Ovary (tissue), 7 donors: ENCODE measurements at regions not wholly inside any gene's neighbourhood (a gene's known extent, or its start where the extent isn't known, plus 50 kb on each side); places are given as distances from the start of the nearest gene placed in this dataset.

Experiments used
- DNase-seq, 5 donors: peaks; one replicate each; pipeline ENCODE4 v3.0.0-alpha.2; 2019 to 2020
- H3K27ac ChIP-seq, 2 donors: fragments of 200-600 bp; one replicate each; pipeline versions ENCODE4 v1.5.1 to v1.8.0; 2019 to 2022
- H3K27me3 ChIP-seq: fragments of 200-600 bp; one replicate; pipeline ENCODE4 v1.8.0; 2022
- H3K36me3 ChIP-seq: fragments of 200-600 bp; sonication (generic); one replicate; pipeline ENCODE4 v1.5.1; 2019
- H3K4me1 ChIP-seq: one replicate; pipeline ENCODE4 v1.8.1; 2013; ENCODE audit warnings: mild to moderate bottlenecking, moderate library complexity; ENCODE audit not compliant: insufficient read depth
- H3K4me3 ChIP-seq: fragments of 200-600 bp; sonication (generic); one replicate; pipeline ENCODE4 v1.5.1; 2017
- H3K9me3 ChIP-seq, 2 donors: fragments of 200-600 bp in 1 of 2; sonication (generic) in 1 of 2; one replicate each; pipeline versions ENCODE4 v1.5.1 to v1.8.1; 2013 to 2019; ENCODE audit warnings: mild to moderate bottlenecking in 1 of 2, moderate library complexity in 1 of 2
- EP300 ChIP-seq: sonication (generic); formaldehyde crosslinking; IDR thresholded peaks from one replicate; pipeline ENCODE4 v1.6.1; 2017; ENCODE audit warnings: antibody characterized with exemption
- POLR2A ChIP-seq: fragments of 450-650 bp; IDR thresholded peaks from one replicate; pipeline ENCODE4 v1.6.1; 2017; ENCODE audit warnings: antibody characterized with exemption, mild to moderate bottlenecking, moderate library complexity
- WGBS, 3 donors: extraction: QIAGEN DNeasy Blood & Tissue Kit in 1 of 3; methylation state at CpG; one replicate each; pipeline versions ENCODE4 v1.1.5 to v1.1.7; 2013 to 2017; 5-methylcytosine and 5-hydroxymethylcytosine counted together
- intact Hi-C, 4 donors: fragments of 100-400 bp; cut with DNase I; formaldehyde crosslinking; loops; one replicate each; pipeline versions ENCODE4 v1.11.0 to v1.15.1; 2022 to 2023
- TF ChIP-seq, protein P1 (sequence below), 3 donors: fragments of 450-650 bp in 2 of 3; fragments of 200-600 bp in 1 of 3; IDR thresholded peaks; one replicate each; pipeline versions ENCODE4 v1.5.1 to v1.8.0; 2016 to 2022; ENCODE audit warnings: antibody characterized with exemption in 3 of 3, mild to moderate bottlenecking in 1 of 3
- donor health status: DM: no; HTN: no; CAD: no; lungs with moderate emphysema.
- donor health status: DM: no; HTN: no; CAD: no.
- donor health status: Bipolar disorder and iron deficiency.
- donor health status: DM: no; HTN: no; CAD: no.
- donor health status: DM: yes; HTN: yes; CAD: no.

DNA sequence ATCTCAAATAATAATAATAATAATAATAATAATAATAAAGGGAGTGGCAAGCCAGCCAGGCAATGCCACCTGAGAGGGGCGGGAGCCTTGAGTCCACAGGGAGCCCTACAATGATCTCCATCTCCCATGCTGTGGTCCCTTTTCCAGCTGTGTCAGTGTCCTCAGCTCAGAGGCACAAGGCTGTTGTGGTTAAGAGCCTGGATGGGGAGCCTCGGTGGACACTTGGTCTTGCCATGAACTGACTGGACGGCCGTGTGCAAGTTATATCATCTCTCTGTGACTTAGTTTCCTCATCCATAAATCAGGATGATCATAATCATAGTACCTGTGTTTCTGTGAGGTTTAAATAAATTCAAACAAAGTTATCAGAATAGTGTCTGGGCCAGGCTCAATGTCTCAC lies 127.8 kb upstream of the TIAM1 start:
- H3K36me3 ChIP-seq = no peaks in the 10 kb centered on the region
- TF ChIP-seq EP300 = no peak
- TF ChIP-seq, protein P1, sequence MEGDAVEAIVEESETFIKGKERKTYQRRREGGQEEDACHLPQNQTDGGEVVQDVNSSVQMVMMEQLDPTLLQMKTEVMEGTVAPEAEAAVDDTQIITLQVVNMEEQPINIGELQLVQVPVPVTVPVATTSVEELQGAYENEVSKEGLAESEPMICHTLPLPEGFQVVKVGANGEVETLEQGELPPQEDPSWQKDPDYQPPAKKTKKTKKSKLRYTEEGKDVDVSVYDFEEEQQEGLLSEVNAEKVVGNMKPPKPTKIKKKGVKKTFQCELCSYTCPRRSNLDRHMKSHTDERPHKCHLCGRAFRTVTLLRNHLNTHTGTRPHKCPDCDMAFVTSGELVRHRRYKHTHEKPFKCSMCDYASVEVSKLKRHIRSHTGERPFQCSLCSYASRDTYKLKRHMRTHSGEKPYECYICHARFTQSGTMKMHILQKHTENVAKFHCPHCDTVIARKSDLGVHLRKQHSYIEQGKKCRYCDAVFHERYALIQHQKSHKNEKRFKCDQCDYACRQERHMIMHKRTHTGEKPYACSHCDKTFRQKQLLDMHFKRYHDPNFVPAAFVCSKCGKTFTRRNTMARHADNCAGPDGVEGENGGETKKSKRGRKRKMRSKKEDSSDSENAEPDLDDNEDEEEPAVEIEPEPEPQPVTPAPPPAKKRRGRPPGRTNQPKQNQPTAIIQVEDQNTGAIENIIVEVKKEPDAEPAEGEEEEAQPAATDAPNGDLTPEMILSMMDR (IDR thresholded peaks at IDR 0.05) = no peak
- TF ChIP-seq POLR2A = no peak
- no peak for DNase-seq
- no peaks in the 10 kb centered on the region for H3K4me1 ChIP-seq
- H3K27me3 ChIP-seq = no peaks in the 10 kb centered on the region
- H3K4me3 ChIP-seq = no peak overlapping the region
- intact Hi-C loops = no loop called here
- no peak overlapping the region for H3K27ac ChIP-seq
- no peaks in the 10 kb centered on the region for H3K9me3 ChIP-seq
- WGBS, 3 donors = 89 to 96% (median 94%) methylated on average over 4 of the region's 4 CpGs

DNA sequence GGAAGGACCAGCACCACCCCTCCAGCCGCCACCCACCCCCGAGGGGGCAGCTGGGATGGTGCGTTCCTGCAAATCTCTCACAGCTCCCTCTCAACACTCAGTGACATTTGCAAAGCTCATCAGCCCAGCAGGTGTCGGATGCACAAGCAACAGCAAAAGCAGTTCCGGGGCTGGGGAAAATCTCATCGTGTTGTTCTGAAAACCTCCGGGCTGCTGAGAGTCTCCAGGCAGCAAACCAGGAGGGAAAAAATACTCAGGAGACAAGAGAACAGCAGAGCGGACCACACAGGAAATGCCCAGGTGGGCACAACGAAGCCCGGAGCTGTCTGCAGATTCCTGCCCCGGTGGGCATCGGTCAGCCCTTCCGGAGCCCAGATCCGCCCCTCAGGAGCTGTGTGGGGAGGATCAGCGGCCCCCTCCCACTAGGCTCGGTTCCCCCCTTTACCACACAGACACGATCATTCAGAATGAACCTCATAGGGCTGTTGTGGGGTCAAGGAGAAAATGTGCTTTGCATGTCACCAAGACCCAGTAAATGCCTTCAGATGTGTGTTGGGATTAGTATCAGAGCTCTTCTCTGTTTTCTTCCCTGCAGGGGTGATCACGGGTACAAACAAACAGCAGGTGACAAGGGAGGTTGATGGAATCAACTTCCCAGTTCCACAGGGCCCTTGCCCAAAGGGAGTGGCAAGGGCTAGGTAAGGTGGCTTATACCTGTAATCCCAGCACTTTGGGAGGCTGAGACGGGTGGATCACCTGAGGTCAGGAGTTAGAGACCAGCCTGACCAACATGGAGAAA lies 127.0 kb upstream of the TIAM1 start:
- no peaks in the 10 kb centered on the region for H3K4me1 ChIP-seq
- no peaks in the 10 kb centered on the region for H3K27me3 ChIP-seq
- no peaks in the 10 kb centered on the region for H3K9me3 ChIP-seq
- 49 to 62% (median 56%) methylated on average over 19 of the region's 19 CpGs for WGBS, 3 donors
- intact Hi-C loops = no loop called here
- TF ChIP-seq EP300 = no peak
- no peak for TF ChIP-seq POLR2A
- TF ChIP-seq, protein P1 (IDR thresholded peaks at IDR 0.05) = no peak
- no peak overlapping the region for H3K27ac ChIP-seq
- DNase-seq = no peak
- H3K36me3 ChIP-seq = no peaks in the 10 kb centered on the region
- H3K4me3 ChIP-seq = no peak overlapping the region

DNA sequence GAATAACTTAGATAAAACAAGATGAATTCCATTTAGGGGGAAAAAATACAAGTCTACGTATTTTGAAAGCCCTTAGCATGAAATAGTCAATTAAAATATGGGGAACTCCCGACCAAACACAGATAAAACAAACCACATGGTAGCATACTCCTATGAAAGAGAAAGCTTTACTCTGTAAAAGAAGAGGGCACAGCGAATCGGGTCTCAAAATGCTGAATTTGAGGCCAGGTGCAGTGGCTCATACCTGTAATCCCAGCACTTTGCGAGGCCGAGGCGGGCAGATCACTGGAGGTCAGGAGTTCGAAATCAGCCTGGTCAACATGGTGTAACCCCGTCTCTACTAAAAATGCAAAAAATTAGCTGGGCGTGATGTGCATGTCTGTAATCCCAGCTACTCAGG lies 116.9 kb upstream of the TIAM1 start:
- Histone ChIP-seq H3K36me3 (no peaks in the 10 kb centered on the region), H3K4me1 (peaks cover 2% of the 10 kb centered on the region), H3K4me3 (no peak overlapping the region), H3K27ac (no peak overlapping the region), H3K27me3 (no peaks in the 10 kb centered on the region), H3K9me3 (no peaks in the 10 kb centered on the region)
- TF ChIP-seq EP300 (no peak), POLR2A (no peak)
- TF ChIP-seq, protein P1 (IDR thresholded peaks at IDR 0.05) = no peak
- 90 to 92% (median 92%) methylated on average over 10 of the region's 10 CpGs for WGBS, 3 donors
- intact Hi-C loops = no loop called here
- DNase-seq = no peak

DNA sequence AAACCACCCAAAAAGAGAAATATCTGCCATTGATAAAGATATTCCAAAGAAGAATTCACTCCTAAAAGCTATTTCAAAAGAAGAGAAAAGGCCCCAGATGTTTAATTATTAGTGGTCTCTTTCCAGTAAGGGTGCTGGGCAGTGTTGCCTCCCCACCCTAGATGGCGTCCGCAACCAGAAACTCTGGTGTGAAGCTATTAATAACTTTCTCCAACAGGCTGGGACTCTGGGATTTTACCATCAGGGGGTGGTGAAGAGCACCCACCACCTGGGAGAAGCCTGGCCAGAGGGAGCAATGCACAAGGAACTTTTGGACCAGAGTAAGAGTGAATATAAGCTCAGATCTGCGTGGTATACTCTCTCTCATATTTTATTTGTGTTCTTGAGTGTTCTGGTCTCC lies 115.4 kb upstream of the TIAM1 start:
- 82 to 96% (median 84%) methylated on average over 3 of the region's 3 CpGs for WGBS, 3 donors
- TF ChIP-seq POLR2A (no peak), EP300 (no peak)
- Histone ChIP-seq H3K27ac (no peak overlapping the region), H3K27me3 (no peaks in the 10 kb centered on the region), H3K9me3 (no peaks in the 10 kb centered on the region), H3K4me3 (no peak overlapping the region), H3K36me3 (no peaks in the 10 kb centered on the region), H3K4me1 (peaks cover 2% of the 10 kb centered on the region)
- no peak for DNase-seq
- intact Hi-C loops = no loop called here

DNA sequence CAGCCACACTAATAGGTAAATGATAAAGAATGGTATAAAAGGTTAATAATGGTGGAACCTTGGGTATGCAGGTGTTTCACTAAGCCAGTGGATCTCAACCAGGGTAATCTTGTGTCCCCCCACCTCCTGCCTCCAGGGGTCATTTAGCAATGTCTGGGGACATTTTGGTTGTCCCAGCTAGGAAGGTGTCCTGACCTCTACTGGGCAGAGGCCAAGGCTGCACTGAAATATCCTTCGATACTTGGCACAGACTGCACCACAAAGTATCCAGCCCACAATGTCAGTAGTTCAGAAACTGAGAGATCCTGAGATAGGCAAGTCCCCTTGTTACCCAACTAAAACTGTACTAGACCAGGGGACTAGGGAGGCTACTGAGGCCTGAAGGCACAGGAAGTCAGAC lies 113.6 kb upstream of the TIAM1 start:
- no peaks in the 10 kb centered on the region for H3K36me3 ChIP-seq
- DNase-seq = no peak
- WGBS, 3 donors = 80 to 92% (median 89%) methylated on average over 1 of the region's 1 CpG
- H3K9me3 ChIP-seq = no peaks in the 10 kb centered on the region
- TF ChIP-seq EP300 = no peak
- TF ChIP-seq, protein P1 (IDR thresholded peaks at IDR 0.05) = no peak
- no peak for TF ChIP-seq POLR2A
- intact Hi-C loops = no loop called here
- no peak overlapping the region for H3K27ac ChIP-seq
- H3K27me3 ChIP-seq = no peaks in the 10 kb centered on the region
- H3K4me1 ChIP-seq = no peaks in the 10 kb centered on the region
- H3K4me3 ChIP-seq = no peak overlapping the region
